Stimulated activated CD4-positive, alpha-beta T cell treated with anti-CD3 and anti-CD28 coated beads, Interleukin-1b, Interleukin-23, amount 100 ng/mL, for 24 hours (primary cell): ENCODE measurements at regions not wholly inside any gene's neighbourhood (a gene's known extent, or its start where the extent isn't known, plus 50 kb on each side); places are given as distances from the start of the nearest gene placed in this dataset.
"Not testable (repeated sequence)": the region's sequence is repeated elsewhere in the genome, so short reads cannot be mapped to it uniquely, and the experiment has no call there.

Experiments
- DNase-seq, 4 experiments: peaks; one replicate each; pipeline ENCODE4 v3.0.0-alpha.2; 2020; ENCODE audit warnings: low read depth in 4 of 4, low spot score in 1 of 4

DNA sequence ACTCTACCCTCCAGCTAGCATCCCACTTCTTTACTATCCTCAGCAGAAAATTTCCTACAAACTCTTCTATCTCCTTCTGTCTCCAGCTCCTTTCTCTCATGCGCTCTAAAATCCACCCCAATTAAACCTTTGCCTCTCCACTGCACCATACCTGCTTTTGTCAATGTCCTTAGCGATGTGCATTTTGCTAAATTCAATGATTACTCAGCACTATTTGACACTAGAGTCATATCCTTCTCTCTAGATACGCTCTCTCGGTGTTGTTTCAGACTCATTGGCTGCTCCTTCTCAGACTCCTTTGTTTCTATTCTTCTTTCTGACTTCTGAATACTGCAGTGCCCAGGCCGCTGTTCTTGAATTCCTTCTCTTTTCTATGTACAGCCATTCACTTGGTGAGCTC, 144.2 kb downstream of the HLX start:
- no peak for DNase-seq

DNA sequence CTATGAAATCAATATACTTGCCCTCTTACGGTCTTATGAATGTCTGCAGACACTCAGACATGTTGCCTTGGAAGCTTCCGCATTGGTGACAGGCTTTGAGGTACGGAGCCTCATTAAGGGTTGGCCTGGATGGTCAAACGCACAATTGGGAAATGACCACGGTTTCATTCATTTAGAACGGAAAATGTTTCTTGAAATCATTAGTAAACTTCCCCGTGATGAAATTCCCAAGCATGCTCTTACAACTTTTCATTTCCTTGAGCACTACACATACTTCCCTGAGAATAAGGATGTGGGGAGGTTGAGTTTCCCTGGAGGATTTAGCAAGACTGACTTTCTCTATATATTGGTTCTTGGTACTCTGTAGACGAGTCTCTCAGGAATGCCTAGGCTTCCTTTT, 146.3 kb downstream of the HLX start:
- DNase-seq = no peak

DNA sequence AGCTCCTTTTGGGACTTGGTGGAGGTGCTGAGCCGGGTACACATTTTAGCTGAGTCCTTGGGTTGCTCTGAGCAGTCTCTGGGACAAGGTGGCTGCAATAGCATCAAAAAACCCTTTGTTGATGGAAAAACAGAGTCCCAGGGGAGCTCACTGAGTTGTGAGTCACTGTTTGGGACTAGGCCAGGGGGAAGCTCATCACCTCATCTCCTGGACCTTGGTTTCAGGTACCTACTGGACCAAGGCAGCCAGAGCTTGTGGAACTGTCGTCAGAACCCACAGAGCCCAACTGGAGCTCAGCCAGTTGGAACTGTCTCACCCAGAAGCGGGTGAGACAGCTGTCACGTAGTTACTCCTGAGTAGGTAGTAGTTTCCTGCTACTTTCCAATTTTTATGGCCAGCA, 146.7 kb downstream of the HLX start:
- no peak for DNase-seq

DNA sequence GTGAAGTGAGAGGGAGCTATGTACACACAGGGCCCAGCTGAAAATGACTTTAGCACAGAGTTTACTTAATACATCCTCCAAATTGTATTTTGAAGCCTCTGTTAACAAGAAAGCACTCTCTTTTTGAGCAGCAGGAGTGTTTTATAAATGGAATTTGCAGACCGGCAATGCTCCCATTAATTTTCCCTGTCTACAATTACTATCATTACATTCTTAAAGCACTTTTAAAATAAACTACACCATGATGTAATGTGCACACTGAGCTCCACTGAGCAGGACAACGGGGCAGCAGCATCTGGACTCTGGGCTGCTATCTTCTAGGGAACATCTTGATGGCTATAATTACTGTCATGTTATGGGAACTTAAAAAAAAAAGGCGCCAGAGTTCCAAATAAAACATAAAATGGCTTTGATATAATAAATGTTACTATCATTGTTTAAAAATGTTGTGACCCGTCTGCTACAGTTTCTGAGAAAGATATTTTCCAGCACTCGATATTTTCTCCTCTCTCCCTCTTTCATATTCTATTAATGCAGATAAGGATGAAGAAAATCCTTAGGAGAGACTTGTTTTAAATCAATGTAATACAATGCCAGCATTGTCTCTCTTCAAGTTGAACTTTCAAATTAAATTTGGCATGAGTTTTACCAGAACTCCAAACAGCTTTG, 150.9 kb downstream of the HLX start:
- no peak for DNase-seq

DNA sequence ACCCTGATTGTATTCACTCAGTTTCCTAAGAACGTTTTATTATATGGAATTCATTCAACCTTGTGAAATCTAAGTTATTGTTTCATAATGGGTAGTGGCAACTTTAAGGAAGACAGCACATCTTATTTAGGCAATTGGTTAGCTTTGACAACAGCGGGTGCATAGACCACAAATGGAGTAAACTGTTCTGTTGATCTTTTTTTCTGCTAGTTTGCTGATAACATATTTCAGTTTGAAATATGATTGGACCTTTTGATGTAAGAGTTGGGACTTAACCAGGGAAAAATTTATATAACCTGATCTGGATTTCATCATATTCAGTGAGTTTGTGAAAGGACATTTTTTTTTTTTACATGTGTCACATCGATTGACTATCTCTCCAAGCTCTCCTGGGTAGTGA, 151.7 kb downstream of the HLX start:
- DNase-seq = no peak

DNA sequence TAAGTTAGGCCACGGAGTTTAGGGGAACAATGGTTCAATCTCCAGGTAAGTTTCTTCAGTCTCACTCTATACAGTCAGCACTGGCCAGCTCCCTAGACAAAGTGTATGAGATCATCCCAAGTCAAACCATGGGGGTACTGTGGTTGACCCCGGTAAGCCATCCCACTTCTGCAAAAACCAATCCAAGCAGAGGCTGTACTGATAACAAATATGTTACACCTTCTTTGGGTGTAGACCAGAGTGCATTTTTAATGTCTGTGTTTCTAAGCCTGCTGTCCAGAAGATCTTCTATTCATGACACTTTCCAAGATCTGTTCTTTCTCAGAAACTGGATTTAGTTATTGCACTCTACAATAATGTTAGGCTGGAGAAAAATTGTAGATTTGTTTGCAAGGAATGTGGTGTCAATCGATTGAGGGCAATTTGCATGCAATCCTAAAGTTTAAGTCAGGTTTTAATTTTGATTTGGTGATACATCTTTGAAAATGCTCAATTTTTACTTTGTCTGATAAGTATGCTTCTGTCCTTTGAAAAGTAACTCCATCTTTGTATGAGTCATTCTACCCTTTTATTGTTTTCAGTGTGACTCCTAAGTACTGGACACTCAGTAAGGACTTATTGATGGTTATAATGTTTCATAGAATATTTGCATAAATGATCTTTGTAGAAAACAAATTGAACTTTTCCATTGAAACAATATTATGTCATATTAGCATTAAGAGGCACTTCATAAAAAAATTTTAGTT, 152.4 kb downstream of the HLX start:
- DNase-seq = no peak

DNA sequence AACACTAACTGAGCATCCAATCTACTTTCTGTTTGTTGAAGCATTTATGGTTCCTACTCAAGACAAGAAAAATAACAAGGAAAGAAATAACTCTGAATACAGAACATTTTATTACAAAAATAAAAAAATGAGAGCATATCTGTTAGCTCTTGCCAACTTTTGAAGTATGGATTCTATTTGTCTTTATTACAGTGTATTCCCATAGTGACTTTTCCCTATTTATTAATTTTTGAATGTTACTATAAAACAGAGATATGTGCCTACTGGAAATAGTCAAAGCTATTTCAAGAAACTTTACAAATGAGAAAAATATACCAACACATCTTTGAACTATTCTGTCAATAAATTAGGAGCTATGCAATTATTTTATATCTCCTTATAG, 153.0 kb downstream of the HLX start:
- DNase-seq = no peak

DNA sequence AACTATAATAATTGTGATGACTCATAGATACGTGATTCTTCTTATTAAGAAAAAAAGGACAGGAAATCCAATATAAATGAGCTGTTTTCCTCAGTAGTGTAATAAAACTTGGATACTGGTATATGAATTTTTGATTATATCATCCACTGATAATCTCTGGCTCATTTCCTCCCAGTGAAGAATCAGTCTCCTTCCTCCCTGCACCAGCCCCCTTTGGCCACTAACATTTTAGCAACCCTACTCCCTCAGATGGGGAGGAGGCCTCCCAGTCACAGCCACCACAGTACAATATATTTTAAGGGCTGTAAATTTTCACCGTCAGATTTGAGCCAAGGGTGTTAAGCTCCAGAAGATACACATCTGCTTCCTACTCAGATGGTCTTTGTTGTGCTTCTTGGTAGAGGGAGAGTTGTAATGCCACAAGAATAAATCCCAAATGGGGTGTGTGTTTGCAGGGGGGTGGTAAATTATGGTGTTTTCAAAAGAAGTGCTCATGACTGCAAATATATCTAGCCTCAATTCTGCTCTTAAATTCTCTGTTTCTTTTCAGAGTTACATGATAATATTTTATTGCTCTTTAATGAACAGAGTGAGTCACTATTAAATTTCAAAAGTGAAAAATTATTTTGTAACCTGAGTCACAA, 153.5 kb downstream of the HLX start:
- DNase-seq = no peak

DNA sequence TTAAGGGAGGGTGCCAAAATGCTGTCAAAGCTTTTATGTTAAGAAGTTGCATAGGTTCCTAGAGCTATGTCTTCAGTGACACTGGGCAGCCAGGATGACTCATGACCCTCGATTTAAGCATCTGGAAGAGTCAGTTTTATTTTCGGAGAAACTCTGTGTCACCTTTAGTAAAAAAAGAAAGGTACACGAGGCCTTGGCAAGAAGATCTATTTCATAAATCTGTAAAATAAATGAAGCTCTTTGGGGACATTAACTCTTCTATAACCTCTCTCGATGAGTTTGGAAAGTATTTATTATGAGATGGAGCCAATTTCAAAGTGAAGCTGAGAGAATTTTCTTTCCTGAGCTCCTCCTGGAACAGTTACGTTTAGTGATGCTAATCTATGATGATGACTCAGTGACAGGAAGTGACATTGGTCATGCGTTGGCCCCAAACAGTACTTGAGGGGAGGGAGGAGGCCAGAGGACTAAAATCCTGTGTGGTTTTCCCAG, 156.5 kb downstream of the HLX start:
- no peak for DNase-seq

DNA sequence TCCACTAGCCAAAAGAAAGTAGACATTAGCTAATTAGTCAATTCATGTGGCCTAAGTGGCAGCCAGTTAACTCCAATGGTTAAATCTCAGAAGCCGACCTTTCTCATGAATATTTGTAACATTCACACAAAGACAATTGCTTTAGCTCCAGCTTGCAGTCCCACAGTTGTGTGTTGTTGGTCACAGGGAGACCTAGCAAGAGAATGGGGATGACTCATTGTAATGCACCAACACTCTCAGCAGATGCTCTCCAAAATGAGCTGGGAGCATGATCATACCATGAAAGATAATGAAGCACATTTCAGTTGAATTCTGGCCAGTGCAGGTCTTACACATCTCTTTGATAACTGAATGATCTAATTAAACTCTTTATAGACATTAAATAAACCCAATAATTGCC, 160.4 kb downstream of the HLX start:
- no peak for DNase-seq

DNA sequence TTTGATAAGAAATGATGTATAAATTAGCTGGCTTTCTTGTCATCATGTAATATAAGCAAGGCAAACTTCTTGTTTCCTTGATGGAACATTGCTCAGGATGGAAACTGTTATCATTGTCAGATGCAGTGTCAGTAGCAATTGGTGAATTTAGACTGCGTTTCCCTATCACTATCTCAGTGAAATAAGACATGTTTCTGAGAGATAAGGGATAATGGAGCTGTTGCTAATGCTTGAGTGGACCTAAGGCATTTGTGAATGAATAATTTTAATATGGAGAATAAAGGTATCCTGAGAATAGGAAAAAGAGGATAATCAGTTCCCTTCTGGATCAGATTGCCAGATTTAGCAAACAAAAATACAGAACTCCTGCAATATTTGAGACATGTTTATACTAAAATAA, 160.9 kb downstream of the HLX start:
- no peak for DNase-seq

DNA sequence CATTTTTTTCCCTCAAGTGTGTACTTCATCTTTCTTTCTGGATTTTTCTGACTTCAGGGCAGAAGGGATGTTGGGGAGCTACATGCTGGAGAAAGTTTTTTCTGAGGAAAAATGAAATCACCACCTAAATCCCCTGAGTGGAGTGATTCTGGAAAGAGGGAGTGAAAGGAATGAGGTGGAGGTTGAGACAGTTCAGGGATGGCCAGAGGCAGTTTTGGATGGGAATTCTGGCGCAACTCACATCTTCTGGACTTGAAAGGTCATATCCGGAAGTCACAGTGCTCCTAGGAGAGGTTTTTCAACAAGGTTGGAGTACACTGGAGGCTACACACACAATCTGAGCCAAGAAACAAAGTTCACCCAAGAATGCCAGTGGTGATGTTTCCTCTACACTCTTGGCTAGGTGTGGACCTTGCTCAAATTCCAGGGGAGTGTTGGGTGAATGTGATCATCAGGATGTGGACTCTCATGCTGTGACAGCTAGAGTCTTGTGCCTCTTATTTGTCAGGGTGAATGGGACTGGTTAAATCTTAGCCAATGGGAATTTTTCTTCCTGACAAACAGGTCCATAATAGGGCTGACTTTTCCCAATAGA, 161.5 kb downstream of the HLX start:
- no peak for DNase-seq

DNA sequence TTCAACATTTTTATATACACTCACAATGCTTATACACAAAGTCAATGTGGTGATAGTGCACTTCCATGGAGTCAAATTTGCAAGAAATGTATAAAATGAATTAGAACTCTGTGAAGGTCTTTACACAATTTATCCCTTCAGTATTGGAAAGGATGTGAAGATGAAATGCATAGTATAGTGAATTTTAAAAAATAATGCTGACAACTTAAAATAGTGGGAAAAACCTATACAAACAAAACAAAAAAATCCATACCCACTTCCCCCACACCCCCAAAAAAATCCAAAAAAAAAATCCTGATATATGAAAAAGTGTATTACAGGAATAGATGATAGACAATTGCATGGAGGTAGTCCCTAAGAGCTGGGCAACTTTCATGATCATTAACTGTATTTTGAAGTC, 165.3 kb downstream of the HLX start:
- DNase-seq = no peak

DNA sequence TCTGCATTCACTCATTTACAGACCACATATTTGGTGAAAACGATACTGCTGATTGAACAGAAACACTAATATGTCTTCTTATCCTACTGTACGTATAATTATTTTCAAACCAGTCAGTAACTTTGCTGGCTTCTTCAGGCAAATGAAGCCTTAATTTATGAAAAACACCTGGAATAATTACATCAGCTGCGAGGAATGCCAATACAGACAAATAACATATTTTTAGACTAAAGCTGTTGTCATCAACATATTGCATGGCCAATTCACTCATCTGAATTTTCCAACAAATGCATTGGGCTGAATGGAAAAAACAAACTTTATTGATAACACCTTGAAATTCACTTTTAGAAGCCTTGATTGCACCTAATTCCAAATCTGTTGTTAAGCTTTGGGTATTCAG, 165.9 kb downstream of the HLX start:
- no peak for DNase-seq

DNA sequence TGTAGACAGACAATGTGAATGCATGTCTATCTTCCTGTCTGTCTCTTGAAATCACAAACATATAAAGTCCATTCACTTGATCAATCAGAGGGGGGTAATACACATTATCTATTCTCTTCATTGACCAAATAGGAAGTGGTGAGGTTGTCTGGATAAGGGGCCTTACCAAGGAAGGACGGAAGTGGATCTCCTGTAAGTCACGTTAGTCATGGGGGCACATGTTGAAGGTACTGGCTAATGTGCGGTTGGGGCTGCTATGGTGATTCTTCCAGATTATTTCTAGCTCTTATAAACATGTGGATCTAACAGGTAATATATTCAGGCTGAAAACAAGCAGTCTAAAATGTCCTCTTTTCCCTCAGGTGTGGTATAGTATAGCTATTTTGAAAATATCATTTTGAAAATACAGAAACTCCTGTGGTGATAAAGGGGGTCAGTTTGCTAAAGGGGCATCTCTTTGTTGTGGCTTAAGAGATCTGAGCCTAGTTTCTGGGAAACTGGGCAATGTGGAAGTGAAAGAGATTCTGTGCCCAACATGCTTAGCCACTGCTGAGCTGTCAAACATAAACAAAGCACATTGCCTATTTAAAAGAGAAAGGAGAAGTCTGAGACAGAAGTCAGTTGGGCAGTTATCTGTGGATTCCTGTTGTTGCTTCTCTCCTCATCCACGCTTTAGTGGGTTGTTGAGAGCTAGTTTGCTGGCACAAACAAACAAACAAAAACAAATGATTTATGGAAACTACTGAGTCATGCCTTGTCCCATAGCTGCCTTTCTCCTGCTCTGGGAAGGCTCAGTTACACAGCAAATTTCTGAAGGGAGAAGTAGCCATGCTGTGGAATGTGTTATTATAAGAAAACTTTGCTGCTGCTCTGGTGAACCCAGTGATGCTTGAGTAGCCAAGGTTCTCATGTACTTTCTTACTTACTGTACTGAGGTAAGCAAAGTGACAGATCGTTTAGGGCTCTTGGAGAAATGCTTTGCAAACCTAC, 166.9 kb downstream of the HLX start:
- no peak for DNase-seq

DNA sequence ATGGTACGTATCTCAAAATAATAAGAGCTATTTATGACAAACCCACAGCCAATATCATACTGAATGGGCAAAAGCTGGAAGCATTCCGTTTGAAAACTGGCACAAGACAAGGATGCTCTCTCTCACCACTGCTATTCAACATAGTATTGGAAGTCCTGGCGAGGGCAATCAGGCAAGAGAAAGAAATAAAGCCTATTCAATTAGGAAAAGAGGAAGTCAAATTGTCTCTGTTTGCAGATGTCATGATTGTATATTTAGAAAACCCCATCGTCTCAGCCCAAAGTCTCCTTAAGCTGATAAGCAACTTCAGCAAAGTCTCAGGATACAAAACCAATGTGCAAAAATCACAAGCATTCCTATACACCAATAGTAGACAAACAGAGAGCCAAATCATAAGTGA, 172.1 kb downstream of the HLX start:
- not testable (repeated sequence) for DNase-seq

DNA sequence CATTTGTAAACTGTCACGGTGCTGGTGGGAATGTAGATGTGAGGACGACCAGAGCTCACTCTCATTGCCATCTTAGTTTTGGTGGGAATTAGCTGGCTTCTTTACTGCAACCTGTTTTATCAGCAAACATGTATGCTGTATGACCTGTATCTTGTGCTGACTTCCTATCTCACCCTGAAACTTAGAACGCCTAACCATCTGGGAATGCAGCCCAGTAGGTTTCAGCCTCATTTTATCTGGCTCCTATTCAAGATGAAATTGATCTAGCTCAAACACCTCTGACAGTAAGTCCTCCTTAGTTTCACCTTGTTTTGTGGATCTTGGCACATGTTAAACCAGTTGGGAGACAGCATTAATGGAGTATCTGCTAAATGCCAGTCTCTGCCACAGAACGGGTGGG, 174.6 kb downstream of the HLX start:
- no peak for DNase-seq

DNA sequence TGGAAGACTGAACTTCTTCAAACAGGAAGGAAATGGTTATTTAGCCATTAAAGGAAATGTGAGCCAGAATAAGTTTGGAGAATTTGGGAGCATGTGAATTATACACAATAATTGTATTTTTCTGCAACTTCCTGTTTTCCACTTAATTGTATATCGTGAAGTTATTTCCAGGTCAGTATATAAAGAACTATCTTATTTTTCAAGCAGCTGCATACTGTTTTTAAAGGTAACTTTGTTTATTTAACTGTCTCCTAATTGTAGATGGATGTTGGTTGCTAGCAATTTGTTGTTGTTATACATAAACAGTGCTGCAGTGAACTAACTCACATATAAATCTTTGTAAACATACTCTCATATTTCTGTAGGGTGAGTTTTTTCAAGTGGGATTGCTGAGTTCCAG, 180.3 kb downstream of the HLX start:
- DNase-seq = no peak

DNA sequence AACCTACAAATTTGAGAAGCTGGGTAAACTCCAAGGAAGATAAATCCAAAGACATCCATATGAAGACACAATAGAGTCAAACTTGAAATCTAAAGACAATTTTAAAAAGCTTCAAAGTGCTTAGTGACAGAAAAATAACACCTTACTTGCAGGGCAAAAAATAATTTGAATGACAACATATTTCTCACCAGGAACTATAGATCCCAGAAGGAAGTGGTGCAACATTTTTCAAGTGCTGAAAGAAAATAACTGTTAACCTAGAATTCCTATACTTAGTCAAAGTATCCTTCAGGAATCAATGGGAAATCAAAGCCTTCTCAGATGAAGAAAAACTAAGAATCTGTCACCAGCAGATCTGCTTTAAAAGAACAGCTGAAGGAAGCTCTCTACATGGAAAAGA, 184.4 kb downstream of the HLX start:
- no peak for DNase-seq

DNA sequence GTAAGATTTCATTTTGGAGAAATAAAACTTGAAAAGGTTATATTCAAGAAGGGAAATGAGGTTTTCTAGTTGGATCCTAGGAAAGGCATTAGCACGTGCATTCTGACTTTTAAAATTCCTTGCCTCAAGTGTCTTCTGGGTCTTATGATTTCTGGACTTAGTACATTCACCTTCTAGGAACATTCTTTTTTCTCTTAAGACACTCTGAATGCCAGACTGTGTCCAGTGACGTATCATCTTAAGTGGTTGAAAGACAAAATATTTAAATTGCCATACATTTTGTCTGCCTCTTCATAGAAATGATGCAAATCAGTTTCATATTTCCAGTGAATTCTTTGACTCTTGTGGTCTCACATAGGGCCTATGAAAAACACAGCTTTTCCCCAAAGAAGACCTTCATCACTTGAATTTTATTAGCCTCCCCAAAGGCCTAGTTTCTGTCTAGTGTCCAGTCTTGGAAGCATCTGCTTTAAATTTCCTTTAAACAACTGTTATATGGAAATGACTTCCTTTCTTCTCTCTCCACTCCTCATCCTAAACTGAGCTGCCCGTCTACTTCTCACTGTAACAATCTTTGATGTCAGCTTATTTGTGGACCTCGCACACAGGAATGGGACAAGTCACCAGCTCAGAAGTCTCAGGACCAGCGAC, 187.2 kb downstream of the HLX start:
- no peak for DNase-seq
